Prostate gland (tissue), 2 donors: ENCODE measurements at regions not wholly inside any gene's neighbourhood (a gene's known extent, or its start where the extent isn't known, plus 50 kb on each side); places are given as distances from the start of the nearest gene placed in this dataset.

Experiments
- POLR2A ChIP-seq: fragments of 450-650 bp; IDR thresholded peaks from one replicate; pipeline ENCODE4 v1.6.1; 2016; ENCODE audit warnings: antibody characterized with exemption, mild to moderate bottlenecking
- POLR2AphosphoS5 ChIP-seq: sonication (generic); formaldehyde crosslinking; IDR thresholded peaks from one replicate; pipeline ENCODE4 v1.6.1; 2017; ENCODE audit warnings: antibody characterized with exemption
- TF ChIP-seq, protein P1 (sequence below), 4 experiments: fragments of 200-600 bp in 2 of 4; fragments of 450-650 bp in 2 of 4; sonication (generic) in 2 of 4; IDR thresholded peaks; 1 replicate in 3 of 4; 2 replicates in 1 of 4; pipeline ENCODE4 v1.5.1; 2016 to 2019; ENCODE audit warnings: antibody characterized with exemption in 4 of 4, mild to moderate bottlenecking in 2 of 4, moderate library complexity in 2 of 4

DNA sequence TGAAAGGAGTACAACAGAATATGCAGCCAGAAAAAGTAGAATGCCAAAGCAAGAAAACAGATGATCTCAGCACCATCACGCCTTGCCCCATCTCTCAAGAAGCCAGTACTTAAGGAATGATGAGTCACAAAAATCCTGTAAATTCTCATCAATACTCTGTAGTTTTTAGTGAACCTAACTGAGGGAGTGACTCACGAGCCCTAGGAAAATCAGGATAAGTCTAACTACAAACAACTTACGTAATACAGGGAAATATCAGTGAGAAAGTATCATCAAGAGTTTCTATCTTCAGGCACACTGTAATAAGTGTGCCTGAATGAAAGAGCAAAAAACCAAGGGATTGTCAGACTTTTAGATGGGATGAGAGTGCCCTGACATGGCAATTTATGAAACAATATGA lies 644.4 kb downstream of the STPG2 start:
- TF ChIP-seq, protein P1, sequence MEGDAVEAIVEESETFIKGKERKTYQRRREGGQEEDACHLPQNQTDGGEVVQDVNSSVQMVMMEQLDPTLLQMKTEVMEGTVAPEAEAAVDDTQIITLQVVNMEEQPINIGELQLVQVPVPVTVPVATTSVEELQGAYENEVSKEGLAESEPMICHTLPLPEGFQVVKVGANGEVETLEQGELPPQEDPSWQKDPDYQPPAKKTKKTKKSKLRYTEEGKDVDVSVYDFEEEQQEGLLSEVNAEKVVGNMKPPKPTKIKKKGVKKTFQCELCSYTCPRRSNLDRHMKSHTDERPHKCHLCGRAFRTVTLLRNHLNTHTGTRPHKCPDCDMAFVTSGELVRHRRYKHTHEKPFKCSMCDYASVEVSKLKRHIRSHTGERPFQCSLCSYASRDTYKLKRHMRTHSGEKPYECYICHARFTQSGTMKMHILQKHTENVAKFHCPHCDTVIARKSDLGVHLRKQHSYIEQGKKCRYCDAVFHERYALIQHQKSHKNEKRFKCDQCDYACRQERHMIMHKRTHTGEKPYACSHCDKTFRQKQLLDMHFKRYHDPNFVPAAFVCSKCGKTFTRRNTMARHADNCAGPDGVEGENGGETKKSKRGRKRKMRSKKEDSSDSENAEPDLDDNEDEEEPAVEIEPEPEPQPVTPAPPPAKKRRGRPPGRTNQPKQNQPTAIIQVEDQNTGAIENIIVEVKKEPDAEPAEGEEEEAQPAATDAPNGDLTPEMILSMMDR (IDR thresholded peaks at IDR 0.05): no peak
- TF ChIP-seq POLR2A: no peak
- no peak for TF ChIP-seq POLR2AphosphoS5
